HCT116 (cell line): ENCODE measurements at regions not wholly inside any gene's neighbourhood (a gene's known extent, or its start where the extent isn't known, plus 50 kb on each side); places are given as distances from the start of the nearest gene placed in this dataset.

Experiments
- ATAC-seq: fragments of 200-7000 bp; cut with Tn5 transposase; 2 replicates; pipeline ENCODE4 v1.9.1; 2020; ENCODE audit warnings: mild to moderate bottlenecking, moderate library complexity
- BruUV-seq: library from RNA; stranded (reverse); fragments of 400-500 nt; replicated peaks from 2 replicates; lab custom pipeline; 2021; lab: Mats Ljungman, UMichigan
- CTCF ChIA-PET: fragments of 300-600 bp; sonication (Branson Sonifier 250); formaldehyde crosslinking; loops from one replicate; lab custom pipeline; 2021; ENCODE audit warnings: antibody characterized with exemption; lab: Charles Lee
- POLR2A ChIA-PET: fragments of 300-600, 350-600 bp; sonication (Branson Sonifier 250); formaldehyde crosslinking; loops from one replicate; lab custom pipeline; 2021; ENCODE audit warnings: antibody characterized with exemption; lab: Charles Lee
- RAD21 ChIA-PET, 2 experiments: fragments of 300-600 bp; sonication (Branson Sonifier 250); formaldehyde crosslinking; loops; one replicate each; lab custom pipeline; 2023; ENCODE audit warnings: low total read pairs in 2 of 2; ENCODE audit not compliant: uncharacterized antibody in 2 of 2, unreplicated experiment in 2 of 2, low non-redundant PET in 1 of 2; lab: Charles Lee
- DNase-seq: peaks from one replicate; pipeline ENCODE4 v3.0.0-alpha.2; 2010; ENCODE audit warnings: low read depth, low spot score
- H2AFZ ChIP-seq: fragments of 200-600 bp; shearing (Covaris generic), sonication (generic); 2 replicates; pipeline ENCODE4 v1.6.1; 2017; ENCODE audit warnings: low read depth, mixed run types, mixed read lengths, antibody characterized with exemption, low read length; ENCODE audit not compliant: poor library complexity, severe bottlenecking
- H3K27ac ChIP-seq: 2 replicates; pipeline ENCODE4 v1.5.1; 2012; ENCODE audit warnings: low read depth, low read length
- H3K27me3 ChIP-seq: fragments of 200-600 bp; sonication (generic); 2 replicates; pipeline ENCODE4 v1.6.1; 2016; ENCODE audit warnings: mixed run types, low read length, mixed read lengths; ENCODE audit not compliant: insufficient read depth
- H3K36me3 ChIP-seq, 2 experiments: fragments of 200-500 bp in 1 of 2; fragments of 200-600 bp in 1 of 2; sonication (Bioruptor generic) in 1 of 2; sonication (generic) in 1 of 2; 2 replicates each; pipeline versions ENCODE4 v1.5.1 to v1.6.1; 2014 to 2016; ENCODE audit warnings: low read length in 2 of 2, inconsistent platforms in 1 of 2, mixed read lengths in 1 of 2, mixed run types in 1 of 2; ENCODE audit not compliant: insufficient read depth in 2 of 2, control insufficient read depth in 1 of 2
- H3K4me1 ChIP-seq, 2 experiments: fragments of 200-600 bp in 1 of 2; sonication (generic) in 1 of 2; 2 replicates each; pipeline versions ENCODE4 v1.5.1 to v1.6.1; 2012 to 2017; ENCODE audit warnings: low read length in 2 of 2, inconsistent platforms in 1 of 2, mild to moderate bottlenecking in 1 of 2, mixed read lengths in 1 of 2, mixed run types in 1 of 2, moderate library complexity in 1 of 2; ENCODE audit not compliant: insufficient read depth in 2 of 2, control insufficient read depth in 1 of 2
- H3K4me2 ChIP-seq: fragments of 200-600 bp; sonication (generic); 2 replicates; pipeline ENCODE4 v1.6.1; 2017; ENCODE audit warnings: mixed run types, low read length, mixed read lengths
- H3K4me3 ChIP-seq, 2 experiments: fragments of 200-600 bp in 1 of 2; sonication (generic) in 1 of 2; replicated peaks in 1 of 2; 2 replicates each; pipeline ENCODE4 v1.5.1; 2011 to 2016; ENCODE audit warnings: low read length in 2 of 2, control low read depth in 1 of 2, low read depth in 1 of 2, mild to moderate bottlenecking in 1 of 2, mixed read lengths in 1 of 2, mixed run types in 1 of 2
- H3K79me2 ChIP-seq: fragments of 200-600 bp; sonication (generic); 2 replicates; pipeline ENCODE4 v1.6.1; 2017; ENCODE audit warnings: mild to moderate bottlenecking, mixed run types, low read length, moderate library complexity, mixed read lengths; ENCODE audit not compliant: insufficient read depth
- H3K9ac ChIP-seq: fragments of 200-600 bp; sonication (generic); 2 replicates; pipeline ENCODE4 v1.6.1; 2016; ENCODE audit warnings: low read length, mixed read lengths
- H3K9me2 ChIP-seq: fragments of 200-600 bp; sonication (generic), shearing (Covaris generic); 2 replicates; pipeline ENCODE4 v1.6.1; 2017; ENCODE audit warnings: mixed run types, mild to moderate bottlenecking, moderate library complexity; ENCODE audit not compliant: insufficient read depth
- H3K9me3 ChIP-seq, 2 experiments: fragments of 200-500 bp in 1 of 2; fragments of 200-600 bp in 1 of 2; sonication (Bioruptor generic) in 1 of 2; sonication (generic) in 1 of 2; 2 replicates each; pipeline ENCODE4 v1.6.1; 2014 to 2017; ENCODE audit warnings: low read length in 2 of 2, mixed read lengths in 2 of 2, inconsistent platforms in 1 of 2, low read depth in 1 of 2, mild to moderate bottlenecking in 1 of 2, mixed run types in 1 of 2, moderate library complexity in 1 of 2; ENCODE audit not compliant: control insufficient read depth in 1 of 2, insufficient read depth in 1 of 2
- H4K20me1 ChIP-seq: fragments of 200-600 bp; sonication (generic), shearing (Covaris generic); 2 replicates; pipeline ENCODE4 v1.6.1; 2017; ENCODE audit warnings: mixed run types, mild to moderate bottlenecking, moderate library complexity; ENCODE audit not compliant: insufficient read depth
- CBX3 ChIP-seq: IDR thresholded peaks from 2 replicates; pipeline ENCODE4 v1.6.1; 2012; ENCODE audit warnings: low read depth
- CEBPB ChIP-seq: IDR thresholded peaks from 2 replicates; pipeline ENCODE4 v1.6.1; 2012; ENCODE audit warnings: low read depth
- CTCF ChIP-seq, 3 experiments: fragments of 200-600 bp in 1 of 3; sonication (generic) in 1 of 3; IDR thresholded peaks in 2 of 3; conservative IDR thresholded peaks in 1 of 3; 2 replicates each; pipeline ENCODE4 v1.5.1; 2012 to 2017; ENCODE audit warnings: low read depth in 2 of 3, low read length in 2 of 3, antibody characterized with exemption in 1 of 3, borderline replicate concordance in 1 of 3, control low read depth in 1 of 3, mild to moderate bottlenecking in 1 of 3, mixed read lengths in 1 of 3, mixed run types in 1 of 3, moderate library complexity in 1 of 3; ENCODE audit not compliant: insufficient read depth in 1 of 3
- EGR1 ChIP-seq: IDR thresholded peaks from 2 replicates; pipeline ENCODE4 v1.6.1; 2012; ENCODE audit warnings: low read depth
- EZH2 ChIP-seq: fragments of 200-600 bp; sonication (generic); IDR thresholded peaks from 2 replicates; pipeline ENCODE4 v1.6.1; 2017; ENCODE audit warnings: antibody characterized with exemption, mixed run types
- EZH2phosphoT487 ChIP-seq: fragments of 200-600 bp; IDR thresholded peaks from 2 replicates; pipeline ENCODE4 v1.6.1; 2018; ENCODE audit warnings: antibody characterized with exemption, borderline replicate concordance
- JUND ChIP-seq: IDR thresholded peaks from 2 replicates; pipeline ENCODE4 v1.6.1; 2012
- POLR2A ChIP-seq: IDR thresholded peaks from 2 replicates; pipeline ENCODE4 v1.7.0; 2011; ENCODE audit warnings: borderline replicate concordance; ENCODE audit not compliant: insufficient read depth, insufficient read length; ENCODE audit errors: extremely low read depth
- POLR2AphosphoS5 ChIP-seq: IDR thresholded peaks from 2 replicates; pipeline ENCODE4 v1.6.1; 2011; ENCODE audit warnings: mild to moderate bottlenecking, low read depth, low read length, moderate library complexity
- RAD21 ChIP-seq: IDR thresholded peaks from 2 replicates; pipeline ENCODE4 v1.6.1; 2012; ENCODE audit warnings: low read depth, mild to moderate bottlenecking
- REST ChIP-seq: IDR thresholded peaks from 2 replicates; pipeline ENCODE4 v1.6.1; 2012; ENCODE audit warnings: low read depth
- SRF ChIP-seq: IDR thresholded peaks from 2 replicates; pipeline ENCODE4 v1.6.1; 2012; ENCODE audit warnings: low read depth
- ZBTB33 ChIP-seq: IDR thresholded peaks from 2 replicates; pipeline ENCODE4 v1.6.1; 2011; ENCODE audit warnings: mild to moderate bottlenecking, low read length, moderate library complexity; ENCODE audit not compliant: insufficient replicate concordance; ENCODE audit errors: extremely low read depth
- ZNF274 ChIP-seq: fragments of 200-500 bp; sonication (Bioruptor generic); IDR thresholded peaks from 2 replicates; pipeline ENCODE4 v1.6.1; 2014; ENCODE audit warnings: mild to moderate bottlenecking, low read depth, low read length, inconsistent platforms
- intact Hi-C: fragments of 100-400 bp; cut with micrococcal nuclease; formaldehyde crosslinking; loops from 2 replicates; pipeline ENCODE4 v1.10.0; 2022

GRCh38 chr16:85178006-85178591 is 65.8 kb upstream of the CIBAR2 start (continued):
- TF ChIP-seq CTCF (IDR thresholded peaks at IDR 0.05 in 2 of 3, conservative IDR thresholded peaks at IDR 0.05 in 1 of 3; ENCODE audit: borderline replicate concordance in 1 of 3, insufficient read depth in 1 of 3, low read depth in 2 of 3, low read length in 2 of 3) (no peak), SRF (no peak), EGR1 (no peak), RAD21 (no peak), POLR2AphosphoS5 (no peak), CEBPB (no peak), EZH2phosphoT487 (no peak)

GRCh38 chr16:85178596-85178995 is 66.3 kb upstream of the CIBAR2 start:
- Histone ChIP-seq H3K4me2 (no peak overlapping the region), H3K4me1 (peaks cover 16 to 17% of the 10 kb centered on the region in 2 experiments), H3K4me3 (no peak overlapping the region), H3K27me3 (no peaks in the 10 kb centered on the region), H3K9ac (no peak overlapping the region), H3K9me2 (no peaks in the 10 kb centered on the region), H4K20me1 (no peaks in the 10 kb centered on the region; the same call in 1 of the 2 replicates), H2AFZ (no peak overlapping the region), H3K79me2 (peaks cover 83% of the 10 kb centered on the region), H3K9me3 (peaks cover 0 to 4% of the 10 kb centered on the region in 2 experiments; a peak in 1 of 4 replicates), H3K27ac (no peak overlapping the region), H3K36me3 (peaks cover 0 to 13% of the 10 kb centered on the region in 2 experiments; a peak in 2 of 4 replicates)
- POLR2A ChIA-PET: no interaction called here
- CTCF ChIA-PET: no interaction called here
- intact Hi-C loops: no loop called here
- no TSS peak for BruUV-seq
- ATAC-seq (no peak), DNase-seq (no peak)
- RAD21 ChIA-PET: no interaction called here
- TF ChIP-seq ZNF274 (no peak), SRF (no peak), POLR2A (no peak), EGR1 (no peak), CBX3 (no peak), REST (no peak), ZBTB33 (no peak), CTCF (IDR thresholded peaks at IDR 0.05 in 2 of 3, conservative IDR thresholded peaks at IDR 0.05 in 1 of 3; ENCODE audit: borderline replicate concordance in 1 of 3, insufficient read depth in 1 of 3, low read depth in 2 of 3, low read length in 2 of 3) (no peak), EZH2 (no peak), CEBPB (no peak), JUND (no peak)
